ENCODE measurements at regions not wholly inside any gene's neighbourhood (a gene's known extent, or its start where the extent isn't known, plus 50 kb on each side); places are given as distances from the start of the nearest gene placed in this dataset.
A peak's percentile ranks its signal among the peaks of the same experiment; 100 is the strongest.

GRCh38 chr7:51482976-51483375, 166.4 kb upstream of the COBL start:
- no peak for TF ChIP-seq PAX5 (IDR thresholded peaks at IDR 0.05; ENCODE audit: insufficient read depth, low read length, severe bottlenecking)
- TF ChIP-seq POU2F2 (IDR thresholded peaks at IDR 0.05; ENCODE audit: low read depth, low read length), result no peak
- no peak for TF ChIP-seq TAF1 (IDR thresholded peaks at IDR 0.05; ENCODE audit: low read depth, low read length)
- DNase-seq (ENCODE audit: insufficient read length, low spot score) (no peak), FAIRE-seq (no peak)

GRCh38 chr7:51481421-51481820, 164.8 kb upstream of the COBL start:
- no peak for FAIRE-seq
- no peak for DNase-seq (ENCODE audit: insufficient read length, low spot score)
- TF ChIP-seq POLR2AphosphoS5 (IDR thresholded peaks at IDR 0.05; ENCODE audit: low read depth, low read length) (no peak), TAF1 (IDR thresholded peaks at IDR 0.05; ENCODE audit: low read depth, low read length) (no peak), POU2F2 (IDR thresholded peaks at IDR 0.05; ENCODE audit: low read depth, low read length) (no peak), POLR2A (IDR thresholded peaks at IDR 0.05; ENCODE audit: low read depth, low read length) (no peak), PAX5 (IDR thresholded peaks at IDR 0.05; ENCODE audit: insufficient read depth, low read length, severe bottlenecking) (no peak), SPI1 (IDR thresholded peaks at IDR 0.05; ENCODE audit: low read depth, low read length) (no peak)

- no peak for TF ChIP-seq POLR2AphosphoS5 (IDR thresholded peaks at IDR 0.05; ENCODE audit: low read depth, low read length)
- no peak for TF ChIP-seq SPI1 (IDR thresholded peaks at IDR 0.05; ENCODE audit: low read depth, low read length)
- no peak for TF ChIP-seq POU2F2 (IDR thresholded peaks at IDR 0.05; ENCODE audit: low read depth, low read length)
- TF ChIP-seq TAF1 (IDR thresholded peaks at IDR 0.05; ENCODE audit: low read depth, low read length), result no peak
- TF ChIP-seq PAX5 (IDR thresholded peaks at IDR 0.05; ENCODE audit: insufficient read depth, low read length, severe bottlenecking), result no peak
- TF ChIP-seq POLR2A (IDR thresholded peaks at IDR 0.05; ENCODE audit: low read depth, low read length), result no peak
- no peak for DNase-seq (ENCODE audit: insufficient read length, low spot score)
- FAIRE-seq, result no peak
Measured at GRCh38 chr7:51477819-51478218, 161.2 kb upstream of the COBL start.

GRCh38 chr7:51477323-51477722, 160.7 kb upstream of the COBL start:
- peak; percentile 51 for FAIRE-seq
- no peak for DNase-seq (ENCODE audit: insufficient read length, low spot score)
- no peak for TF ChIP-seq POLR2A (IDR thresholded peaks at IDR 0.05; ENCODE audit: low read depth, low read length)
- no peak for TF ChIP-seq PAX5 (IDR thresholded peaks at IDR 0.05; ENCODE audit: insufficient read depth, low read length, severe bottlenecking)
- TF ChIP-seq TAF1 (IDR thresholded peaks at IDR 0.05; ENCODE audit: low read depth, low read length), result no peak
- no peak for TF ChIP-seq SPI1 (IDR thresholded peaks at IDR 0.05; ENCODE audit: low read depth, low read length)
- TF ChIP-seq POLR2AphosphoS5 (IDR thresholded peaks at IDR 0.05; ENCODE audit: low read depth, low read length), result no peak
- no peak for TF ChIP-seq POU2F2 (IDR thresholded peaks at IDR 0.05; ENCODE audit: low read depth, low read length)

DNA sequence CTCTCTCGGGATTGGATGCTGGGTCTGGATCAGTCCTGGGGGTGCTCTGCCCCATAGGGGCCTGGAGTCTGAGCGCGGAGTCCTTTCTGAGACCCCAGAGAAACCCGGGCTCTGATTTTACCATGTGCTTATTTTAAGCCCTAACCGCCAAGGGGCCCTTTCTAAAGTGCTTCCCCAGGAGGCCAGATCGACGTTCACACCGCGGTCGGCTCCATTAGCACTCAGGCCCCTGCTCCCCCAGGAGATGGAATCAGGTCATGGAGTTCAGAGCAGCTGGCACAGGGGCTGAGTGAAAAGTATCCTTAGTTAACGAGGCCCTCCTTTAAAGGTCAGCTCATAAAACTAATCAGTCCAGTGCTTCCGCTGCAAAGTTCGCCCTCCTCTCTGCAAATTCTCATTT, 159.4 kb upstream of the COBL start:
- FAIRE-seq (no peak), DNase-seq (ENCODE audit: insufficient read length, low spot score) (no peak)
- TF ChIP-seq POU2F2 (IDR thresholded peaks at IDR 0.05; ENCODE audit: low read depth, low read length) (no peak), TAF1 (IDR thresholded peaks at IDR 0.05; ENCODE audit: low read depth, low read length) (no peak), SPI1 (IDR thresholded peaks at IDR 0.05; ENCODE audit: low read depth, low read length) (no peak), POLR2AphosphoS5 (IDR thresholded peaks at IDR 0.05; ENCODE audit: low read depth, low read length) (no peak), POLR2A (IDR thresholded peaks at IDR 0.05; ENCODE audit: low read depth, low read length) (no peak), PAX5 (IDR thresholded peaks at IDR 0.05; ENCODE audit: insufficient read depth, low read length, severe bottlenecking) (no peak)

DNA sequence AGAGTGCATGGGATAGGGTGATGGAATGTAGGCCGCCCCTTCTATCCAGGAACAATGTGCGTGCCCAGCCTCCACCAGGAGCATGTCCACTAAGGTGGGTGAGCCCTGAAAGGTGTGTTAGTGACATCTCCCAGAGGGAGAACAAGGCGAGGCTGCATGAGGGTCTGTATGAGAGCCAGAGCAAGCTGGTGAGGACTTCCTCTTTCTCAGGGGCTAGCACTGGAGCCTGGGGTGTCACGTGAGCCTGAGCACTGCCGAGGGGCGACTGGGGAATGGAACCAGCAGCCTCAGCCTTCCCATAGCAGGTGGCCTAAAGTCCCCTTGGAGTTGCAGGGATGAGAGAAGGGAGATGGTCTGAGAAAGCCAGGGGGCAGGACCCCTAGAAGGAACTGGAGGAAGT, 156.3 kb upstream of the COBL start:
- no peak for DNase-seq (ENCODE audit: insufficient read length, low spot score)
- no peak for FAIRE-seq
- TF ChIP-seq SPI1 (IDR thresholded peaks at IDR 0.05; ENCODE audit: low read depth, low read length), result peak; percentile 40; the same call in 1 of the 2 replicates
- TF ChIP-seq PAX5 (IDR thresholded peaks at IDR 0.05; ENCODE audit: insufficient read depth, low read length, severe bottlenecking), result no peak

GRCh38 chr7:51471981-51472296, 155.3 kb upstream of the COBL start:
- DNase-seq (ENCODE audit: insufficient read length, low spot score) (no peak), FAIRE-seq (no peak)

GRCh38 chr7:51471210-51471980, 154.8 kb upstream of the COBL start:
- DNase-seq (ENCODE audit: insufficient read length, low spot score) (no peak), FAIRE-seq (no peak)
- TF ChIP-seq SPI1 (IDR thresholded peaks at IDR 0.05; ENCODE audit: low read depth, low read length), result no peak
- TF ChIP-seq POLR2A (IDR thresholded peaks at IDR 0.05; ENCODE audit: low read depth, low read length), result no peak
- no peak for TF ChIP-seq PAX5 (IDR thresholded peaks at IDR 0.05; ENCODE audit: insufficient read depth, low read length, severe bottlenecking)
- no peak for TF ChIP-seq POLR2AphosphoS5 (IDR thresholded peaks at IDR 0.05; ENCODE audit: low read depth, low read length)
- TF ChIP-seq TAF1 (IDR thresholded peaks at IDR 0.05; ENCODE audit: low read depth, low read length), result no peak
- TF ChIP-seq POU2F2 (IDR thresholded peaks at IDR 0.05; ENCODE audit: low read depth, low read length), result no peak

More at GRCh38 chr7:51471981-51472296, 155.3 kb upstream of the COBL start:
- no peak for TF ChIP-seq PAX5 (IDR thresholded peaks at IDR 0.05; ENCODE audit: insufficient read depth, low read length, severe bottlenecking)
- TF ChIP-seq SPI1 (IDR thresholded peaks at IDR 0.05; ENCODE audit: low read depth, low read length), result no peak
- no peak for TF ChIP-seq POU2F2 (IDR thresholded peaks at IDR 0.05; ENCODE audit: low read depth, low read length)
- no peak for TF ChIP-seq POLR2A (IDR thresholded peaks at IDR 0.05; ENCODE audit: low read depth, low read length)

DNA sequence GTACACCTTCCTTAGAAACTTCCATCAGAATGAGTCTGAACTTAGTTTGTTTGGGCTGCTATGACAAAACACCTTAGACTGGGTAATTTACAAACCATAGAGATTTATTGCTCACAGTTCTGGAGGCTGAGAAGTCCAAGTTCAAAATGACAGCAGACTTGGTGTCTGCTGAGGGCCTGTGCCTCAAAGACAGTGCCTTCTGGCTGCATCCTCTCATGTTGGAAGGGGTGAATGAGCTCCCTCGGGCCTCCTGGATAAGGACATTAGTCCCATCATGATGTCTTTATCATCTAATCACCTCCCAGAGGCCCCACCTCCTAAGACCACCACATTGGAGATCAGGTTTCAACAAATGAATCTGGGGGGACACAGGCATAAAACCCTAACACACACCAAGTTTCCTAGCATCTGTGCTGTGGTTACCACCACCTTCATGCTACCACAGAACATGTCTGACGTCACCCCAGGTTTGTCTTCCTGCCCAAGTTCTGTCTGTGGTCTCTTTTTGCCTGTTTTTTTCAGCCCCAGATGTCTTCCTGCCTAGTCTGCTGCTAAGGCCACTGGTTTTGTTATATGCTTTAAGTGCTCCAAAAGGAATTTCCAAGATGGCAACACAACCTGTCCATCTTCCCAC, 150.9 kb upstream of the COBL start:
- no peak for FAIRE-seq
- TF ChIP-seq POU2F2 (IDR thresholded peaks at IDR 0.05; ENCODE audit: low read depth, low read length) (no peak), POLR2AphosphoS5 (IDR thresholded peaks at IDR 0.05; ENCODE audit: low read depth, low read length) (no peak), PAX5 (IDR thresholded peaks at IDR 0.05; ENCODE audit: insufficient read depth, low read length, severe bottlenecking) (no peak), SPI1 (IDR thresholded peaks at IDR 0.05; ENCODE audit: low read depth, low read length) (no peak), POLR2A (IDR thresholded peaks at IDR 0.05; ENCODE audit: low read depth, low read length) (no peak), TAF1 (IDR thresholded peaks at IDR 0.05; ENCODE audit: low read depth, low read length) (no peak)
- no peak for DNase-seq (ENCODE audit: insufficient read length, low spot score)

DNA sequence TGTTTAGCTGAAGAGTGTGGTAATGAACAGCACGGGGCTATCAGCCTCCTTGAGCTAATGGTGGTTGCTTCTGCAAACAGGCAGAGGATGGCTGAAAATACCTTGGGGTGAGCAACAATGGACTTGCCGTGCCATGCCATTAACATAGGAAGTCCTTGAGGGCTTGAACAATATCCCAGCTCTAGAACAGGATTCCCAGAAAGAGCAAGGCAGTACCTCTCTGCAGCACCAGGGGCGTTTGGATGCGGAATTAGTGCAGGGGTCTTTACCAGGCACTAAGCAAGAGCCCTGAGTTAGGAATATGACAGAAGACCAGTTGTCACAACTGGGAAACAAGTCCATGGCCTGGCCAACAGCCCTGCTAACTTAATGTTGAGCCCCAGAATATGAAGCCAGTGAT, 143.2 kb upstream of the COBL start:
- DNase-seq (ENCODE audit: insufficient read length, low spot score) (no peak), FAIRE-seq (no peak)
- TF ChIP-seq TAF1 (IDR thresholded peaks at IDR 0.05; ENCODE audit: low read depth, low read length), result no peak
- TF ChIP-seq POLR2A (IDR thresholded peaks at IDR 0.05; ENCODE audit: low read depth, low read length), result no peak
- no peak for TF ChIP-seq POU2F2 (IDR thresholded peaks at IDR 0.05; ENCODE audit: low read depth, low read length)
- TF ChIP-seq SPI1 (IDR thresholded peaks at IDR 0.05; ENCODE audit: low read depth, low read length), result no peak
- no peak for TF ChIP-seq POLR2AphosphoS5 (IDR thresholded peaks at IDR 0.05; ENCODE audit: low read depth, low read length)
- TF ChIP-seq PAX5 (IDR thresholded peaks at IDR 0.05; ENCODE audit: insufficient read depth, low read length, severe bottlenecking), result no peak
